Globus pallidus (tissue), 1 donor: ENCODE measurements at regions not wholly inside any gene's neighbourhood (a gene's known extent, or its start where the extent isn't known, plus 50 kb on each side); places are given as distances from the start of the nearest gene placed in this dataset.

Source experiments
- DNase-seq: peaks from one replicate; pipeline ENCODE4 v3.0.0-alpha.2; 2015; ENCODE audit warnings: low spot score

GRCh38 chr2:196390243-196391148, 219.1 kb upstream of the STK17B start:
- no peak for DNase-seq

- DNase-seq: no peak
Measured at GRCh38 chr2:196391149-196391479, 219.7 kb upstream of the STK17B start.

GRCh38 chr2:196399096-196399495, 227.7 kb upstream of the STK17B start:
- no peak for DNase-seq

GRCh38 chr2:196399722-196400691, 228.6 kb upstream of the STK17B start:
- DNase-seq: peak; percentile 21

- DNase-seq: no peak
Measured at GRCh38 chr2:196403471-196403870, 232.1 kb upstream of the STK17B start.

GRCh38 chr2:196404276-196404675, 232.9 kb upstream of the STK17B start:
- no peak for DNase-seq

GRCh38 chr2:196407675-196408264, 231.7 kb upstream of the CCDC150 start:
- no peak for DNase-seq

- no peak for DNase-seq
Measured at GRCh38 chr2:196409376-196409775, 230.1 kb upstream of the CCDC150 start.

- no peak for DNase-seq
Measured at GRCh38 chr2:196410008-196410407, 229.5 kb upstream of the CCDC150 start.

- no peak for DNase-seq
Measured at GRCh38 chr2:196413821-196414274, 225.7 kb upstream of the CCDC150 start.

- DNase-seq: no peak
Measured at GRCh38 chr2:196415384-196415783, 224.1 kb upstream of the CCDC150 start.

GRCh38 chr2:196420143-196420542, 219.4 kb upstream of the CCDC150 start:
- no peak for DNase-seq

GRCh38 chr2:196421880-196422279, 217.6 kb upstream of the CCDC150 start:
- no peak for DNase-seq

GRCh38 chr2:196422361-196422760, 217.2 kb upstream of the CCDC150 start:
- DNase-seq: no peak

- no peak for DNase-seq
Measured at GRCh38 chr2:196426122-196426521, 213.4 kb upstream of the CCDC150 start.

- DNase-seq: no peak
Measured at GRCh38 chr2:196427986-196428634, 211.4 kb upstream of the CCDC150 start.

- DNase-seq: no peak
Measured at GRCh38 chr2:196431076-196431475, 208.4 kb upstream of the CCDC150 start.

- DNase-seq: peak; percentile 44
Measured at GRCh38 chr2:196431957-196432356, 207.6 kb upstream of the CCDC150 start.

GRCh38 chr2:196433116-196433515, 206.4 kb upstream of the CCDC150 start:
- no peak for DNase-seq

- no peak for DNase-seq
Measured at GRCh38 chr2:196434217-196434616, 205.3 kb upstream of the CCDC150 start.

- no peak for DNase-seq
Measured at GRCh38 chr2:196435189-196435588, 204.3 kb upstream of the CCDC150 start.

- DNase-seq: no peak
Measured at GRCh38 chr2:196437626-196438025, 201.9 kb upstream of the CCDC150 start.
